MM.1S (cell line): ENCODE measurements at regions not wholly inside any gene's neighbourhood (a gene's known extent, or its start where the extent isn't known, plus 50 kb on each side); places are given as distances from the start of the nearest gene placed in this dataset.
"Not testable (repeated sequence)": the region's sequence is repeated elsewhere in the genome, so short reads cannot be mapped to it uniquely, and the experiment has no call there.

Experiments
- DNase-seq: peaks from one replicate; pipeline ENCODE4 v3.0.0-alpha.2; 2015
- H2AFZ ChIP-seq: fragments of 300-600 bp; sonication (generic); 2 replicates; pipeline ENCODE4 v1.6.0; 2016; ENCODE audit warnings: antibody characterized with exemption, low read length
- H3F3A ChIP-seq: fragments of 300-600 bp; sonication (generic); 2 replicates; pipeline ENCODE4 v1.6.1; 2016; ENCODE audit warnings: mild to moderate bottlenecking, antibody characterized with exemption, low read length, moderate library complexity, mixed read lengths; ENCODE audit not compliant: insufficient read depth
- H3K27ac ChIP-seq: fragments of 300-600 bp; sonication (generic); 2 replicates; pipeline ENCODE4 v1.5.1; 2016; ENCODE audit warnings: mild to moderate bottlenecking, low read length
- H3K27me3 ChIP-seq: fragments of 300-600 bp; sonication (generic); replicated peaks from 2 replicates; pipeline ENCODE4 v1.6.0; 2016; ENCODE audit warnings: low read length; ENCODE audit not compliant: insufficient read depth
- H3K36me3 ChIP-seq: fragments of 300-600 bp; sonication (generic); replicated peaks from 2 replicates; pipeline ENCODE4 v1.6.1; 2016; ENCODE audit warnings: mild to moderate bottlenecking, low read length, mixed read lengths; ENCODE audit not compliant: insufficient read depth
- H3K4me1 ChIP-seq: fragments of 300-600 bp; sonication (generic); 2 replicates; pipeline ENCODE4 v1.6.1; 2016; ENCODE audit warnings: low read length, mixed read lengths
- H3K4me2 ChIP-seq: fragments of 300-600 bp; sonication (generic); 2 replicates; pipeline ENCODE4 v1.6.0; 2016; ENCODE audit warnings: low read depth, low read length
- H3K4me3 ChIP-seq: fragments of 300-600 bp; sonication (generic); 2 replicates; pipeline ENCODE4 v1.5.1; 2016; ENCODE audit warnings: low read length, mixed read lengths
- H3K79me2 ChIP-seq: fragments of 300-600 bp; sonication (generic); 2 replicates; pipeline ENCODE4 v1.6.1; 2016; ENCODE audit warnings: mixed run types, low read length, mixed read lengths
- H3K9ac ChIP-seq: fragments of 300-600 bp; sonication (generic); 2 replicates; pipeline ENCODE4 v1.6.1; 2016; ENCODE audit warnings: low read length, mixed read lengths
- H3K9me2 ChIP-seq: fragments of 300-600 bp; sonication (generic); replicated peaks from 2 replicates; pipeline ENCODE4 v1.6.1; 2016; ENCODE audit warnings: mild to moderate bottlenecking, low read length, mixed read lengths; ENCODE audit not compliant: insufficient read depth
- H3K9me3 ChIP-seq: fragments of 300-600 bp; sonication (generic); replicated peaks from 2 replicates; pipeline ENCODE4 v1.6.1; 2016; ENCODE audit warnings: mild to moderate bottlenecking, low read length, mixed read lengths; ENCODE audit not compliant: insufficient read depth
- H4K20me1 ChIP-seq: fragments of 300-600 bp; sonication (generic); 2 replicates; pipeline ENCODE4 v1.6.1; 2016; ENCODE audit warnings: mild to moderate bottlenecking, low read length, moderate library complexity, mixed read lengths; ENCODE audit not compliant: insufficient read depth
- EZH2 ChIP-seq: fragments of 300-600 bp; sonication (generic); optimal IDR thresholded peaks from 2 replicates; pipeline ENCODE3; 2017; ENCODE audit warnings: low read depth, mild to moderate bottlenecking, antibody characterized with exemption, low read length, mixed read lengths
- EZH2phosphoT487 ChIP-seq: fragments of 300-600 bp; sonication (generic); IDR thresholded peaks from 2 replicates; pipeline ENCODE4 v1.6.1; 2018; ENCODE audit warnings: antibody characterized with exemption, low read length
- TF ChIP-seq, protein P1 (sequence below): fragments of 300-600 bp; sonication (generic); IDR thresholded peaks from 2 replicates; pipeline ENCODE4 v1.5.1; 2016; ENCODE audit warnings: antibody characterized with exemption, low read length, mixed read lengths

DNA sequence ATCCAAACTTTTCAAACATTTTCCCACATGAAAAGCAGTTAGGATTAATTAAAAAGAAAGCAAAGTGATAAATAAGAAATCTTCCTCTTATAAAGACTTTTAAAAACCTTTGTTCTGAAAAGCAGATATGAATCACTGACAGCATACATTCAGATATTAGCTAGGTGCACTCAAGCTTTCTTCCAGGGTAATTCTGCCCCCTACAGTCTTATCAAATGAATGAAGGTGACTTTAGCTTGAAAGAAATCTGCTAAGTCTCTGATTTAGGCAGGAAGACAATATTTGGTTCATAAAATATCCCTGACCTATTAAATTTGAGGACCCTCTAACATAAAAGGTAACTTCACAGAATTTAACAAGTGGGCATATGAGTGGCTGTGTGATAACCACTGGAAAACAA, 209.1 kb upstream of the FAM47A start:
- H3K4me1 ChIP-seq: no peaks in the 10 kb centered on the region
- H3K4me2 ChIP-seq: no peak overlapping the region
- TF ChIP-seq EZH2phosphoT487: no peak
- TF ChIP-seq, protein P1, sequence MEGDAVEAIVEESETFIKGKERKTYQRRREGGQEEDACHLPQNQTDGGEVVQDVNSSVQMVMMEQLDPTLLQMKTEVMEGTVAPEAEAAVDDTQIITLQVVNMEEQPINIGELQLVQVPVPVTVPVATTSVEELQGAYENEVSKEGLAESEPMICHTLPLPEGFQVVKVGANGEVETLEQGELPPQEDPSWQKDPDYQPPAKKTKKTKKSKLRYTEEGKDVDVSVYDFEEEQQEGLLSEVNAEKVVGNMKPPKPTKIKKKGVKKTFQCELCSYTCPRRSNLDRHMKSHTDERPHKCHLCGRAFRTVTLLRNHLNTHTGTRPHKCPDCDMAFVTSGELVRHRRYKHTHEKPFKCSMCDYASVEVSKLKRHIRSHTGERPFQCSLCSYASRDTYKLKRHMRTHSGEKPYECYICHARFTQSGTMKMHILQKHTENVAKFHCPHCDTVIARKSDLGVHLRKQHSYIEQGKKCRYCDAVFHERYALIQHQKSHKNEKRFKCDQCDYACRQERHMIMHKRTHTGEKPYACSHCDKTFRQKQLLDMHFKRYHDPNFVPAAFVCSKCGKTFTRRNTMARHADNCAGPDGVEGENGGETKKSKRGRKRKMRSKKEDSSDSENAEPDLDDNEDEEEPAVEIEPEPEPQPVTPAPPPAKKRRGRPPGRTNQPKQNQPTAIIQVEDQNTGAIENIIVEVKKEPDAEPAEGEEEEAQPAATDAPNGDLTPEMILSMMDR: no peak
- no peak for TF ChIP-seq EZH2
- no peaks in the 10 kb centered on the region for H3K79me2 ChIP-seq
- H2AFZ ChIP-seq: no peak overlapping the region
- no peaks in the 10 kb centered on the region for H4K20me1 ChIP-seq
- H3K9ac ChIP-seq: no peak overlapping the region
- H3K27me3 ChIP-seq: no peaks in the 10 kb centered on the region
- no peak overlapping the region for H3K27ac ChIP-seq
- H3F3A ChIP-seq: no peaks in the 10 kb centered on the region
- H3K36me3 ChIP-seq: no peaks in the 10 kb centered on the region
- no peaks in the 10 kb centered on the region for H3K9me2 ChIP-seq
- no peak for DNase-seq
- no peaks in the 10 kb centered on the region for H3K9me3 ChIP-seq
- no peak overlapping the region for H3K4me3 ChIP-seq

DNA sequence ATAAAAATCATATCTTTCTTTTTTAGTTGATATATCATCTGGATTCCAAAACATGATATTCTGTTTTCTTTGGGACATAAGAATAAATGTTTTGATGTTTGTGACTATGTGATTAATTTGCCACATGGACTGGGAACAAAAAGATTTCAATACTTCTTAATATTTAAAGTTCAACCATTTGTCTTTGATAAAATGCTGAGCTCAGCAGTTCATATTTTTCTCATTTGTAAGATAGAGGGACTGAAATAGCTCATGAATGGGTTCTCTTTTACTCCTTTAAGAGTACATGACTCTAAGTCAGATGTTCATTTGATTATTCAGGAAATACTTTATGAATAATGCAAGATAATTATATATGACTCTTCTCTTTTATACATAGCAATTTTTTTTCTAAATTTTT, 205.9 kb upstream of the FAM47A start:
- Histone ChIP-seq H3K4me3 (no peak overlapping the region), H3K9ac (no peak overlapping the region), H3K79me2 (no peaks in the 10 kb centered on the region), H3K9me3 (no peaks in the 10 kb centered on the region), H3K4me2 (no peak overlapping the region), H3K4me1 (no peaks in the 10 kb centered on the region), H2AFZ (no peak overlapping the region), H3K27me3 (no peaks in the 10 kb centered on the region), H3K27ac (no peak overlapping the region), H4K20me1 (no peaks in the 10 kb centered on the region), H3F3A (no peaks in the 10 kb centered on the region), H3K36me3 (no peaks in the 10 kb centered on the region), H3K9me2 (no peaks in the 10 kb centered on the region)
- DNase-seq: no peak
- TF ChIP-seq EZH2phosphoT487 (no peak), EZH2 (no peak)
- TF ChIP-seq, protein P1: no peak

DNA sequence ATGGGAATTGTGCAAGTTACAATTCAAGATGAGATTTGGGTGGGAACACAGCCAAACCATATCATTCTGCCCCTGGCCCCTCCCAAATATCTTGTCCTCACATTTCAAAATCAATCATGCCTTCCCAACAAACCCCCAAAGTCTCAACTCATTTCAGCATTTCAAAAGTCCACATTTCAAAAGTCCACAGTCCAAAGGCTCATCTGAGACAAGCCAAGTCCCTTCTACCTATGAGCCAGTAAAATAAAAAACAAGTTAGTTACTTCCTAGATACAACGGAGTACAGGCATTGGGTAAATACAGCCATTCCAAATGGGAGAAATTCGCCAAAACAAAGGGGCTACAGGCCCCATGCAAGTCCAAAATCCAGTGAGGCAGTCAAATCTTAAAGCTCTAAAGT, 203.3 kb upstream of the FAM47A start:
- H3K79me2 ChIP-seq, H3K9me2 ChIP-seq, H3K27ac ChIP-seq, H3K4me2 ChIP-seq, H3K9me3 ChIP-seq, H3K27me3 ChIP-seq, DNase-seq, H3K4me1 ChIP-seq, H2AFZ ChIP-seq, H3K36me3 ChIP-seq, H3F3A ChIP-seq, H3K4me3 ChIP-seq, H3K9ac ChIP-seq, H4K20me1 ChIP-seq: not testable (repeated sequence)

DNA sequence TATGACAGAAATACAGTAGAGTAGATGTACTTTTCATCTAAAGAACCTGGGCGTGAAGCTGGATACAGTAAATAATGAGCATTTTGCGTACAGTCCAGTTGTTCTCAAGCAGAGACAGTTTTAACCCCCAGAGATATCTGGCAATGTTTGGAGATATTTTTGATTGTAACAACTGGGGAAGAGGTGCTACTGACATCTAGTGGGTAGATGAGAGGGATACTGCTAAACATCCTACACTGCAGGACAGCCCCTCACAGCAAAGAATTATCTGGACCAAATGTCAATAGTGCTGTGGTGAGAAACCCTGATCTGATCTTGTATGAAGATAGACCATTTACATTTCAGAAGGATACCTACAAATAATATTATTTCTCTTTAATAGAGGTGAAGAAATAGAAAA, 200.2 kb upstream of the FAM47A start:
- H3K9me3 ChIP-seq: no peaks in the 10 kb centered on the region
- H4K20me1 ChIP-seq: no peaks in the 10 kb centered on the region
- DNase-seq: no peak
- H3K27me3 ChIP-seq: no peaks in the 10 kb centered on the region
- H3K4me3 ChIP-seq: no peak overlapping the region
- no peak overlapping the region for H3K9ac ChIP-seq
- no peaks in the 10 kb centered on the region for H3F3A ChIP-seq
- H3K9me2 ChIP-seq: no peaks in the 10 kb centered on the region
- no peaks in the 10 kb centered on the region for H3K79me2 ChIP-seq
- H3K27ac ChIP-seq: no peak overlapping the region
- no peaks in the 10 kb centered on the region for H3K4me1 ChIP-seq
- H2AFZ ChIP-seq: no peak overlapping the region
- H3K4me2 ChIP-seq: no peak overlapping the region
- no peak for TF ChIP-seq EZH2phosphoT487
- TF ChIP-seq EZH2: no peak
- TF ChIP-seq, protein P1: 0 out of 2 replicates have a peak, but pooled peaks have one; percentile 7
- H3K36me3 ChIP-seq: no peaks in the 10 kb centered on the region
